MCF 10A (cell line): ENCODE measurements at regions not wholly inside any gene's neighbourhood (a gene's known extent, or its start where the extent isn't known, plus 50 kb on each side); places are given as distances from the start of the nearest gene placed in this dataset.

Source experiments
- BruUV-seq: library from RNA; stranded (reverse); fragments of 400-500 nt; replicated peaks from 2 replicates; lab custom pipeline; 2021; lab: Mats Ljungman, UMichigan
- CTCF ChIA-PET: fragments of 300-600 bp; sonication (Branson Sonifier 250); formaldehyde crosslinking; extraction: SDS; loops from one replicate; lab custom pipeline; 2021; ENCODE audit warnings: antibody characterized with exemption, inconsistent platforms; lab: Yijun Ruan, JAX
- POLR2A ChIA-PET: fragments of 300-600, 350-650 bp; sonication (Branson Sonifier 250); formaldehyde crosslinking; extraction: SDS; loops from one replicate; lab custom pipeline; 2020; ENCODE audit warnings: antibody characterized with exemption, inconsistent platforms; lab: Yijun Ruan, JAX
- DNase-seq: peaks from one replicate; pipeline ENCODE4 v3.0.0-alpha.2; 2018; ENCODE audit not compliant: unreplicated experiment
- H3K27ac Mint-ChIP-seq: one replicate; pipeline ENCODE4 v1.8.0; 2022; ENCODE audit warnings: mild to moderate bottlenecking, low read depth, mixed read lengths; ENCODE audit not compliant: unreplicated experiment
- H3K27me3 Mint-ChIP-seq: one replicate; pipeline ENCODE4 v1.8.0; 2022; ENCODE audit warnings: mixed read lengths; ENCODE audit not compliant: insufficient read depth, unreplicated experiment
- H3K36me3 Mint-ChIP-seq: one replicate; pipeline ENCODE4 v1.8.0; 2022; ENCODE audit warnings: mild to moderate bottlenecking, moderate library complexity, mixed read lengths; ENCODE audit not compliant: insufficient read depth, unreplicated experiment
- H3K4me1 Mint-ChIP-seq: one replicate; pipeline ENCODE4 v1.8.0; 2022; ENCODE audit warnings: mixed read lengths; ENCODE audit not compliant: insufficient read depth, unreplicated experiment
- H3K4me3 Mint-ChIP-seq: one replicate; pipeline ENCODE4 v1.8.0; 2022; ENCODE audit warnings: mild to moderate bottlenecking, moderate library complexity, mixed read lengths; ENCODE audit not compliant: unreplicated experiment
- H3K9me3 Mint-ChIP-seq: one replicate; pipeline ENCODE4 v1.8.0; 2022; ENCODE audit warnings: mixed read lengths; ENCODE audit not compliant: unreplicated experiment
- intact Hi-C: fragments of 100-400 bp; cut with micrococcal nuclease; formaldehyde crosslinking; loops from 2 replicates; pipeline ENCODE4 v1.14.1; 2022
- TF ChIP-seq, protein P1 (sequence below): fragments of 200-600 bp; IDR thresholded peaks from one replicate; pipeline ENCODE4 v1.8.0; 2022; ENCODE audit warnings: antibody characterized with exemption, mild to moderate bottlenecking; ENCODE audit not compliant: unreplicated experiment

- POLR2A ChIA-PET: interaction anchor here (0.6 kb wide), 1 partner anchor 779 kb away, joined by 3 read pairs; no protein-coding TSS in a partner anchor
Observed at GRCh38 chr4:54842226-54842625, 184.5 kb downstream of the KIT start.

GRCh38 chr4:54840992-54841768, 183.4 kb downstream of the KIT start:
- intact Hi-C loops: loop anchor here (1.0 to 10.0 kb wide), 3 partner anchors 156 to 518 kb away; no protein-coding TSS in a partner anchor
- H3K4me1 Mint-ChIP-seq: no peaks in the 10 kb centered on the region
- ChIA-PET POLR2A (no interaction called here), CTCF (interaction anchor here (0.6 to 1.4 kb wide), 7 partner anchors 18 to 456 kb away, joined by 3 to 6 read pairs (median 4); no protein-coding TSS in a partner anchor)
- no peaks in the 10 kb centered on the region for H3K27me3 Mint-ChIP-seq
- BruUV-seq: no TSS peak
- H3K4me3 Mint-ChIP-seq: no peak overlapping the region
- no peaks in the 10 kb centered on the region for H3K36me3 Mint-ChIP-seq
- H3K27ac Mint-ChIP-seq: no peak overlapping the region
- TF ChIP-seq, protein P1, sequence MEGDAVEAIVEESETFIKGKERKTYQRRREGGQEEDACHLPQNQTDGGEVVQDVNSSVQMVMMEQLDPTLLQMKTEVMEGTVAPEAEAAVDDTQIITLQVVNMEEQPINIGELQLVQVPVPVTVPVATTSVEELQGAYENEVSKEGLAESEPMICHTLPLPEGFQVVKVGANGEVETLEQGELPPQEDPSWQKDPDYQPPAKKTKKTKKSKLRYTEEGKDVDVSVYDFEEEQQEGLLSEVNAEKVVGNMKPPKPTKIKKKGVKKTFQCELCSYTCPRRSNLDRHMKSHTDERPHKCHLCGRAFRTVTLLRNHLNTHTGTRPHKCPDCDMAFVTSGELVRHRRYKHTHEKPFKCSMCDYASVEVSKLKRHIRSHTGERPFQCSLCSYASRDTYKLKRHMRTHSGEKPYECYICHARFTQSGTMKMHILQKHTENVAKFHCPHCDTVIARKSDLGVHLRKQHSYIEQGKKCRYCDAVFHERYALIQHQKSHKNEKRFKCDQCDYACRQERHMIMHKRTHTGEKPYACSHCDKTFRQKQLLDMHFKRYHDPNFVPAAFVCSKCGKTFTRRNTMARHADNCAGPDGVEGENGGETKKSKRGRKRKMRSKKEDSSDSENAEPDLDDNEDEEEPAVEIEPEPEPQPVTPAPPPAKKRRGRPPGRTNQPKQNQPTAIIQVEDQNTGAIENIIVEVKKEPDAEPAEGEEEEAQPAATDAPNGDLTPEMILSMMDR: no peak
- no peaks in the 10 kb centered on the region for H3K9me3 Mint-ChIP-seq
- DNase-seq: peak; percentile 25

More at GRCh38 chr4:54842226-54842625, 184.5 kb downstream of the KIT start:
- CTCF ChIA-PET: interaction anchor here (0.6 kb wide), 3 partner anchors 96 to 487 kb away, joined by 3 to 6 read pairs (median 6); no protein-coding TSS in a partner anchor
- Mint-ChIP-seq H3K27ac (no peak overlapping the region), H3K4me1 (no peaks in the 10 kb centered on the region), H3K36me3 (no peaks in the 10 kb centered on the region), H3K4me3 (no peak overlapping the region), H3K27me3 (no peaks in the 10 kb centered on the region), H3K9me3 (no peaks in the 10 kb centered on the region)
- no TSS peak for BruUV-seq
- no peak for DNase-seq
- intact Hi-C loops: loop anchor here (10.0 kb wide), 1 partner anchor 157 kb away; no protein-coding TSS in a partner anchor
- TF ChIP-seq, protein P1: no peak

GRCh38 chr4:54840430-54840829, 182.7 kb downstream of the KIT start:
- Mint-ChIP-seq H3K9me3 (no peaks in the 10 kb centered on the region), H3K4me1 (no peaks in the 10 kb centered on the region), H3K27ac (no peak overlapping the region), H3K36me3 (no peaks in the 10 kb centered on the region), H3K4me3 (no peak overlapping the region), H3K27me3 (no peaks in the 10 kb centered on the region)
- POLR2A ChIA-PET: no interaction called here
- intact Hi-C loops: loop anchor here (2.0 to 10.0 kb wide), 2 partner anchors 156 to 456 kb away; no protein-coding TSS in a partner anchor
- no TSS peak for BruUV-seq
- TF ChIP-seq, protein P1: no peak
- CTCF ChIA-PET: interaction anchor here (0.6 to 1.4 kb wide), 6 partner anchors 11 to 455 kb away, joined by 3 to 4 read pairs (median 3); no protein-coding TSS in a partner anchor
- DNase-seq: no peak

GRCh38 chr4:54838301-54838700, 180.5 kb downstream of the KIT start:
- no peaks in the 10 kb centered on the region for H3K36me3 Mint-ChIP-seq
- ChIA-PET CTCF (interaction anchor here (1.8 kb wide), 1 partner anchor 19 kb away, joined by 5 read pairs; no protein-coding TSS in a partner anchor), POLR2A (no interaction called here)
- no peaks in the 10 kb centered on the region for H3K27me3 Mint-ChIP-seq
- H3K9me3 Mint-ChIP-seq: no peaks in the 10 kb centered on the region
- TF ChIP-seq, protein P1: no peak
- intact Hi-C loops: no loop called here
- H3K4me1 Mint-ChIP-seq: no peaks in the 10 kb centered on the region
- H3K27ac Mint-ChIP-seq: no peak overlapping the region
- no TSS peak for BruUV-seq
- H3K4me3 Mint-ChIP-seq: no peak overlapping the region
- no peak for DNase-seq
